GM21717 (cell line): ENCODE measurements at regions not wholly inside any gene's neighbourhood (a gene's known extent, or its start where the extent isn't known, plus 50 kb on each side); places are given as distances from the start of the nearest gene placed in this dataset.
"Not testable (repeated sequence)": the region's sequence is repeated elsewhere in the genome, so short reads cannot be mapped to it uniquely, and the experiment has no call there.

Source experiments
- ATAC-seq: cut with Tn5 transposase; IDR thresholded peaks from one replicate; pipeline ENCODE4 v1.9.1; 2021; ENCODE audit warnings: mild to moderate bottlenecking, moderate library complexity; ENCODE audit not compliant: unreplicated experiment

DNA sequence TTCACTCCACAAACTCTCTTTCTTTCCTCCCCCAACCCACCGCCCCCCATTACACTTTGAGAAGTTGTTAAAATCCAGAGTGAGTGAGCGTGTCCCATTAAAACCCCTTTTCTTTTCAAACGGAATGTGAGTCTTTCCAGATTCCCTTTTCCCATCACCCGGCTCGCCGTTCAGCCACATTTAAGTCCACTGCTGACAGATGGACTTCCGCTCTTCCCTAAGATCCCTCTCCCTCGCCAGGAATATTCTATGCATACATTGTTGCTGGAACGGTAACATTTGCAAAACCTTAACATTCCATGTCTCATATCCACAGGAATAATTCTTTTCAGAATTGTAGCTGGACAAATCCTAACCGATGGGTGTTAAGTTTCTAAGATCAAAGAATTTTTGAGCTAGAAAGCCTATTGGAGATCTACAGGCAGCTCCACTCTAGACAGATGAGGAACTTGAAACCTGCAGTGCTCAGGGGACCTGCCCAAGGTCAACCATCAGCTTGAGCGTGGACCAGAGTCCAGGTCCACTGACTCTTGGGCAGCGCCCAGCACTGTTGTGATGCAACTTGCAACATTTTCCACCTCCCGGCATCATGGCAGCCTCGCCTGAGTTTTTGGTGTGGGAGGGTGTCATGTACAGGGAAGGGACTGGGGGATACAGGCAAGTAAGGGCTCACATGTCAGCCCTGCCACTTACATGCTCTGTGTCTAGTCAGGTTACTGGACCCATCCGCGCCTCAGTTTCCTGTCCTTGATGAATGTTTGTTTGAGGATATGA is 500.1 kb downstream of the CCDC171 start:
- no peak for ATAC-seq

DNA sequence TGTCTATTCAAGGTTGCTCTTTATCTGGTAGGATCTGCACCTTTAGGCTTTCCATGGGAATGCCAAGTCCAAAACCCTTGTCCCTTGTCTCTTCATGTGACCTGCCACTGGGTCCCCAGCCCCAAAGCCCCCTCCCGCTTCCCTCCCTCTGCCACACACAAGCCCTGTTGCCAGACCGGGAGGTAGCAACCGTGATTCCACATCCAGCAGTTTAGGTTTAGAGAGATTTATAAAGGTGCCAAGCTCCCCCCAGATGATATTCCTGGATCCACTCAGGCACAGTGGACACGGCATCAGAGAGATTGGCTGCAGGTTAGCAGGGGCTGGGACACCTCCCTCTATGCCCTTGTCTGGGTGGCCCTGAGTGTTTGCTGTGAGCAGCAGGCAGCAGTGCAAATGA is 504.7 kb downstream of the CCDC171 start:
- ATAC-seq: no peak

DNA sequence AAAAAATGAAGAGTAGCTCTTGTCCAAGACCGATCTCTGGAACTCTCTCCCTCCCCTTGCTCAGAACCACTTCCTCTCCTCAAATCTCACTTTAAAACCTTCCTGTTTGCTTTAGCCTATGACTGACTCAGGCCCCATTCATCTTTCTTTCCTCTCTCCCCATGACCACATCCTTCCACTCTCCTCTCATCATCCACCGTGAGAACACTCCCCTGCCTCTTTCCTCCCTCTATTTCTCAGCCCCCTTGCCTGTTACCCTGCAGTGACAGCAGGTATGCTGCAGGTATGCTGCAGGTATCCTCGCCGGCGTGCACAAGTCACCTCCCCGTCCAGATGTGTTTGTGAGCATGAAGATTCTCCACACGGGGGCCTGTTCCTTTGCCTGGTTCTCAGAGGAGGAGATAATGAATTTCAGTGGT is 505.3 kb downstream of the CCDC171 start:
- ATAC-seq: no peak

DNA sequence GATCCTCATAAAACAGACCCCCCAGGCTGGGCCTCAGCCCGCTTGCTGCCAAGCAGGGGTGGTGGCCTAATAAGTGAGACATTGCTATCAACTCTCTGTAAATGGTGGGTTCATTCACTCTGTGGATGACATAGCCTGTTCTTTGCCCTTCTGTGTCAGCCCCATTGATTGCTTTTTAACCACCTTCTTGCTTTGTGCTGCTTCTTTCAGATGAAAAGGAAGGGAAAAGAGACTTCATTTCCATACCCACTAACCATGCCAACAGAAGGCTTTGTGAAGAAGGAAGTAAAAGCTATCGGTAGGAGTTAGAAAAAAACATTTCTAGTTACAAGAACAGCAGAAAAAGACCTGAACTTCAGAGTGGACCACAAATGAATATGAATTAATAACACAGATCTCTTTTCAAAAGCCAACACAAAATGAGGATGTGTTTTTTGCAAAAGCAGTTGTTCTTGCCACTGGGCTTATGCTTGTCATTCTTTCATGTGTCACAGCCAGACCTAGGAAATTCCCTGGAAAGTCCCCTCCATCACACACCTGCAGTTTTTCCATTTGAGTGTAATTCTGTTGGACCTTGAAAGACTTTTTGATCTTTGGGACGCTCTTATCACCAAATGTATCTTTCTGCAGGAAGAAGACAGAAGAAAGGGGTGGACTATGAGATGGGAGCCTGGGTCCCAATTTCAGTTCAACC is 507.7 kb downstream of the CCDC171 start:
- ATAC-seq: peak; percentile 59

DNA sequence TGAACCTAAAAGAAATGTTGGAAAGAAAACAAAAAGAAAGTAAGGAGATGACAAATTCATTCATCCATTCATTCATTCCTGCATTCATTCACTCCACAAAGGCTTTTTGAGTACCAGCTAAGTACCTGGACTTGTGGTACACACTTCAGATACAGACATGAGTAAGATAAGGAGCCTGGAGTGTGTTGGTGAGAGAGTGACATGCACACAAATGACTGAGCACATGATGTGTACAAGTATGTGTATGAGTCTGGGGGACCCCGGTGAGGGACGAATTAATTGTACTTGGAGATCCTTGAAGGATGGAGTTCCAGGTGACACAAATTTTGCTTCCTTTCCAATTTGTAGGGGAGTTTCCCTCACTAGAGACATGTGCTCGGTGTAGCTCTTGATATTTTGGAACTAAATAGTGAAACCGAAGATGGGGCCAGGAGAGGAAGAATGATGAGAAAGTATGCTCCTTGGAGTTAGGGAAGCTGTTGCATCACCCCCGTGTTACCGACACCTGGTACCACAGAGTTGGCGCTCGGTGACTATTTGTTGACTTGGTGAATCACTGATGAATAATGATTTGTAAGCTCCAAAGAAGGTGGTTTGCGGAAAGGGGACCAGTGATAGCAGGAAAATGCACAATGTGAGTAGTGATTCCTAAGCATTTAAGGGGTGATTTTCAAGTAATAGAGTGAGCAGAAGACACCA is 509.8 kb downstream of the CCDC171 start:
- no peak for ATAC-seq

DNA sequence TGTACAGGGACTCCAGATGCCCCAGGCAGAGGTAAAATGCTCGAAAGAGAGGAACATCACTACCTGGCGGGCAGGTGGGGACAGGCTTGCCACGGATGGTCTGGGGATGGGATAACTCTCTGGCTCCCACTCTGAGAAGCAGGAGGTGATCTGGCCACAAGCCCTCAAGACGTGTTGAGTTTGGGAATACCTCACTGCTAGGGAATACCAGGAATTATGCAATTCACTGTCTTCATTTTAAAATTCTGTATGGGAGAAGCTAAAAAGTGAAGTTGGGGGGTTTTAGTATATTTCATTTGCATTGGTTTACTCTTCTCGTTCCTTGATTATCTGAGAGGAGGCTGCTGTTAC is 510.4 kb downstream of the CCDC171 start:
- no peak for ATAC-seq

DNA sequence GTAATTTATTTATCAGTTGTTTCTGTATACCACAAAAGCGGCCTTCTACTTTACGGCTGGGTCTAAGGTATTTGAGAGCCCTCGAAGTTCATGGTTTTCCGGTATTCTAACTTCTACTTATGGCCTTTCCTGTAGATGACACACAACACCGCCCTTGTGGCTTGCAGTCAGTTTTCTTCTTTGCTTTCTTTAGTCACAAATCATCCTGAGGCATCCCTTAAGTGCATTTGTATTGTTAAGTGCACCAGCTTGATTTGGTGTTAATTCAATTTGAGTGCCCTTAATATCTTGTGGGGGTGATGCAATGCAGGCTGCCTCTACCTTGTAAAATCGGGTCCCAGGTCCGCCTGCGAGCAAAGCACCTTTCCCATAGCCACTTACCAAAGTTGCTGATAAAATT is 511.9 kb downstream of the CCDC171 start:
- no peak for ATAC-seq

DNA sequence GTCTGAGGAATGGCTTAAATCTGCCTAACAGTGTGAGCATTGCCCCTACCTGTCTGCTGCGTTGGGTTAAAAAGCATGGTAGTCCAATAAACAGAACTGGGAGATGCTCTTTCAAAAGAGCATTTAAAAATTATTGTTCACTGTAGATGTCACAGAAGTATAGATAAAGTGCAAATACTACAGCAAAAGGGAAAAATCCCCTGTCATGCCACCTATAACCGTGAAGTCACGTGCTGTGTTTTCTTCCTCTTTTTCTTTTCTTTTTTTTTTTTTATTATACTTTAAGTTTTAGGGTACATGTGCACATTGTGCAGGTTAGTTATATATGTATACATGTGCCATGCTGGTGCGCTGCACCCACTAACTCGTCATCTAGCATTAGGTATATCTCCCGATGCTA is 513.4 kb downstream of the CCDC171 start:
- not testable (repeated sequence) for ATAC-seq

DNA sequence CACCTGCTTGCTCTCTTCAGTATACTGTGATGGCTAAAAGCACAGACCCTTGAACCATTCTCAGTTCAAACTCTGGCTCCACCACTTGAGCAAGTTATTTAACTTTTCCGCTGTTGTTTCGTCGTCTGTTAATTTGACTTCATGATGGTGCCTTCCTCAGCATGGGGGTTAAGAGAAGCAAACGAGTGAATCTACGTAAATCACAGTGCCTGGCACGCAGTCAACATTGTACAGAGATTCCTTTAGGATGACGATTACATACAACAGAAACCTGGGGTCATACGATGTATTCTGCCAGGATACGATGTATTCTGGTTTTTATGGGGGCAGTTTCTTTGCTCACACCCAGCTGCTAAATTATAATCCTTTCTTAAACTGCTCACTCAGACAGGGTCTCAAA is 515.6 kb downstream of the CCDC171 start:
- ATAC-seq: no peak

DNA sequence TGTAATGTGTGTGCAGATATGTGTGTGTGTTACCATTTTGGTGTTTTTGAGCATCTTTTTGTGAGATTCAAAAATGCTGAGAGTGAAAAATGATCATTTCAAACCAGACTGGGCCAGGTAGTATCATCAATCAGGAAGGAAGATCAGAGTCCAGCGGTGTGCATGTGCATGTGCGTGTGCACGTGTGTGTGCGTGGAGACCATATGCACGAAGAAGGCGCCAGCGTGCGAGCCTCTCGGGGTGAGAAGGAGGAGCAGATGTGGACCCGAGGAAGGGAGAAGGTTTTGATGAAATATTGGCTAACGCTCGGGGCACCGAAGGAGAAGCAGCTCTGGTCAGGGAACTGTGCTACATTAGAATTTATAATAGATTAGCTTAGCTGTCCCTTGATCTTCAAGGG is 516.4 kb downstream of the CCDC171 start:
- no peak for ATAC-seq

DNA sequence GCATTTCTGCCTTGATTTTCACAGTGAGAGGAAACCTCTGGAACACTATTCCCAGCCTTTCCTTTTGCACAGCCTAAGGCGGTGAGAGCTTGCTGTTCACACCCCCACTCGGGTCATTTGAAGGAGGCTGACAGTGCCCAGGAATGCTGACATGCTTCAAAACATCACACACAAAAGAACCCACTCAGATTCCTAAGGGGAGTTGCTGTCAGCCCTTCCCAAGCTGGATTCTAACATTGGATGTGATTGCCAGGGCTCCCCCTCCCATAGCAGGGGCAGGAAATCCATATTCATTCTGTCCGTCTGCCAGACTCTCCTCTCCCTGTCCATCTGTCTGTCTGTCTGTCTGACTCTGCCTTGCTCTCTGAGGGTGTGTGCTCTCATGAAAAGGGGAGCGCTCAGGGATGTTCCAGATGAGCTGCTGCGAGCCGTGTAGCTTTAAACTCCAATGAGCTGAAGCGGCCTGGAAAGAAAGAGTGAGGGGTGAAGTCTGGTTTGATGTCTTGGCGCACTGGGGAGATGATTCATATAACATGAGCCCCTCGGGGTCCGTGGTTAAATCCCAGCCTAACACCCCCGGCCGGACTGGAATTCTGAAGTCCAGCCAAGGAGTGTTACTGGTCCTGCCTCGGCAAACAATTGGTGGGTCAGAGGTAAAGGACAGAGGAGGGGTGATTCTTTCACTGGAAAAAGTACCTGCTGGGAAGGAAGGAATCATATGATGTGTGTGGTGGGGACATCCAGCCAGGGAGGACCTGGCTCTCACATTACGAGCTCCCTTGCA is 517.0 kb downstream of the CCDC171 start:
- ATAC-seq: no peak

DNA sequence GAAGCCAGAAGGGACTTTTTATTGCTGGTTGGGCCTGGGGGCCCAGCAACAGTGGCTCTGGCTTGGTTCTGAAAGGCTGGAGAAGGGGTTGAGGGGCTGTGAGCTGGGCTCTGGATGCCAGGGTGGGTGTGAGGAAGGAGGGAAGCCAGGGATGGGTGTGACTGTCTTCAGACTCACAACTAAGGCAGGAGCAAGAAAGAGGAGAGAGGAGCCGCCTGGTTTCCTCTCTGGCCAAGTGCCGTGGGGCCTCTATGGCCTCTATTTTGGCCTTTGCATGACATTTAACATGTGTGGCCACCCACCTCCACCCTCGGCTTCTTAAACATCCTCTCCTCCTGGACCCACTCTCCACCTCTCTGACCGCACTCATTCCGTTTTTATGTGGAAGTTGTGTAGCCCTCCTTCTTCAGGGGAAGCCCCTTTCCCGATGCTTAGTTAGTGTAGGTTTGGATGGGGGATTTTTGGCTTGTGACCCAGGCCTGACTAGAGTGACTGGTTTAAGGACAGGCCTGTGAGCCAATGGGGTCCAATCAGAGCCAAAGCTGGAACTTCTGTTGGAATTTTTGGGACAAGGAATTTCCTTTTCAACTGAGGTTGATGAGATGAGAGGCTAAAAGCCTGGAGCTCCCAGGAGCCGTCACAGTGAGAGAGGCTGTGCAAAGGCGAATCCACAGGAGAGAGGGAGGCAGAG is 517.8 kb downstream of the CCDC171 start:
- ATAC-seq: no peak

DNA sequence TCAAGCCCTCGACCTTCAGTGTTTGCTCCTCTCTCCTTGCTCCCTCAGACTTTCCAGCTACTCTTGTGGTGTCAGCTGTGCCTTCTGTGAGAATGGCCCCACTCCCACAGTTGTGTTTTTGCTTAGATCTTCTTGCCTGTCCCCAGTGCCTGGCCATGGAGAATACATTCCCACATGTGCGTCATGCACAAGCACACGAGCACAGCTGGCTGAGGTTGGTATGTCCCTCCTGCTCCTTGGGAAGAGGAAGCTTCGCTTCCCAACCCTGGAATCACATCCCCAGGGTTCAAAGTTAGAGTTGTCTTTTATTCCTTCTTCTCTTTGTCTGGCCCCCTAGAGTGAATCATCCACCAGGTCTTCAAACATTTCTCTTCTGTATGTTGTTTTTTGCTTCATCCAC is 518.6 kb downstream of the CCDC171 start:
- ATAC-seq: no peak

DNA sequence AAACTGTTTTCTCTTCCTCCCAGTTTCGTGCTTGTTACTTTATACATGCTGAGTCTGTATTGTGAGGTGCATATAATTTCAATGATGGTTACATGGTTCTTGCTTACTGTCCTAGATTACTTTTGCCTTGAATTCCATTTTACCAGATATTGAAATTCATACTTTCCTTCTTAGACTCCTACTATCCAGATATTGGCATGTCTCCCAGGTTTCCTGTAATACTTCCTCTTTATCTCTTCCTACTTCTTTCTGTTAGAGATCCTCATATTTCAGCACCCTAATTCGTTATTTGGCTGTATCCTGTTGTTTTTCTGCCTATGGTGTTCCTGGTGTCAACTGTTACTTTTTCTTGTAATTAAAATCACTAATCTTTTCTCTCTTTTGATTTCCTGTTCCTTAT is 522.1 kb downstream of the CCDC171 start:
- ATAC-seq: no peak

DNA sequence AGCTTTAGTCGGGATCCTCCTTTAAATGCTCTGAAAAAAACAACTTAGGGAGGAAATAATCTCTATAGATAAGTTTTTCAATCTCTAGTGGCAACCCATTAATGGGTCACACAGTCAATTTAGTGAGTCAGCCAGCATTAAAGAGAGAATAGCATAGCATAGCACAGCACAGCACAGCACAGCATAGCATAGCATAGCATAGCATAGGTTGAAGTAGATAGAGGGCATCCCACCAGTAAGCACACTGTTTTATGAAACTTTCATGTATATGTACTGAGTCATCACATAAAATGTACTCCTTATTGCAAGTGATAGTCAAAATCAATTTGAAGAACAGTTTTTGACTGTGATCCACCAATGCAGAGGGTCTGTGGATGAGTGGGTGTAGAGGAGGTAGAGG is 522.9 kb downstream of the CCDC171 start:
- no peak for ATAC-seq

DNA sequence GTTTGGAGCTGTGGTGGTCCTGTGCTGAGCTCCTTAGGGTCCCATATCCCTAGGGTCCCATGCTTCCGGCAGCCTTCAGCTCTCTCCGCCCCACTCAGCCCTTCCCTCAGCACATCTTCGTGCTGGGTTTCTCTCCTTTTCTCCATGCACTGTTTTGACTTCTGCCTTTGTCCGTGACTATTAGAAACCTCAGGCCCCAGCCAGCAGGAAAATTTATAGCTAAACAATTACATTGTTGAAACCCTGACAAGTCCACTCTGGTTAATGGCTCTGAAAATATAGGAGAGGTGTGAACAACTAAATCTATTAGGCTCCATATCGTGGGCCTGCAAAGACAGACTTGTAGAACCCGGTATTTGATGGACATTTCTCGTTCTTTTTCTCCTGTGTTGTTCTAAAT is 523.7 kb downstream of the CCDC171 start:
- no peak for ATAC-seq

DNA sequence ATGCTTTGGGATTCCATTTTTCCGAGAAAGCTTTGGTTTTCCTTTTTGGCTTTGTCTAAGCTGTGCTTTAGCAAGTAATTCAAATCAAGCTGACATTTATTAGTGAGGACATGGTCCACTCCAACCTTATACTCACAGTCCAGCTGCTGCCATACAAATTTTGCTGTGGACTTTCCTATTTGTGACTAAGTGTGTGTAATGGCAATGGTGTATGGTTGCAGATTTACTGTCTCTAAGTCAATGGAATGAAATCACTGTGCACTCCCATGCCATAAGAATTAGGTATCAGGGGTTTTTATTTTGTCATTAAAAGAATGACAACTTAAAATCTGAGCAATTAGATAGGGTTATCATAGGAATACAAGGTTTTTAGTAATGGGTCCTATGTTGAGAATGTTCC is 530.0 kb downstream of the CCDC171 start:
- ATAC-seq: no peak

DNA sequence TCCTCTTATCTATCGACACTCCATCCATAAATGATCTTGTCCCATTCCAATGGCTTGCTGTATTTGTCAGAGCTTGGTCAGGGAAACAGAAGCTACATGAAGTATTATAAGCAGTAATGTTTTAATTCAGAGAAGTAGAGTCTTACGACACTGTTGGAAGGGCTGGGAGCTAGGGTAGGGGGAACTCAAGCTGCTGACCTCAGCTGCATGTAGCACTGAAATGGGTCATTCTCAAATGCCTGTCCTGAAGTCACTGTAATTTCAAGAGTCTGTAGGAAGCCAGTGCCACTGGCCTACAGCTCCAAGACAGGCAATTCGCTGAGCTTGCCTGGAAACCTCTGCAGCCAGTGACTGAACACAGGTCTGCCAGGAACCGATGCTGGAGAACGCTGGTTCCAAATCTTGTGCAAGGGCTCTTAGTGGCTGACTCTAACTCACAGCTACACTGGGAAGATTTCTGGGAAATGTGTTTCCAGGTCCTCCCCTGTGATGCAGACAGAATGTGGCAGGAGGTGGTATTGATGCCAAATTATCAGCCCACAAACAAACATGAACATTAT is 532.4 kb downstream of the CCDC171 start:
- no peak for ATAC-seq

DNA sequence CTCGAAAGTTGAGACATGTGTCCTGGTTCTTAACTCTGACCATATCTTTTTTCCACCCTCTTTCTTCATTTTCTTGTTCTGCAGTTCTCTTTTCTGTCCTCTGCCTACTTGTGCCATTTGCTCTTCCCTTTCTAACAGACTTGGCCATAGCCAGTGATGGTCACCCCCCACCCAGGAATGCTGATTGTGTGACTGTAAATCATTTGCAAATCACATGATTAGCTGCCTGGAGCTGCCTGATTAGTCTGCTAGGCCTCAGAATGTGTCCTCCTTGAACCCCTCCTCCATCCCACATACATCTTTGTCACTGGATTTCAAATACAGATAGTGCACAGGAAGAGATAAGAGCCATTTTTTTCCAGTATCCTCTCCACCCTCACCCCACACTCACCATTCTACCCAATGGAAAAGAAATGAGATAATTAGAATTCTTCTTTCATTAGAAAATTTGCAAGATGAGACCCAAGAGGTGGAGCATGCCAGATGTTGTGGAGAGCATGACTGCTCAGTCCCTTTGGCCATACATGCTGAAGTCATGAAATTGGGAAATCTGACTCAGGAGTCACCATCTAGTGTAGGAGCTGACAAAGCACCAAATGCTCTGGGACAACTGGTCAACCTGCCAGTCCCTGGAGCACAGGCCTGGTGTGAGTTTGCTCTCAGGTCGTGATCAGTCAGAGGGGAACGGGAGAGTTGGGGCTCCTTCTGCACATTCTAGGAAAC is 538.2 kb downstream of the CCDC171 start:
- ATAC-seq: no peak
